ENCODE measurements at regions not wholly inside any gene's neighbourhood (a gene's known extent, or its start where the extent isn't known, plus 50 kb on each side); places are given as distances from the start of the nearest gene placed in this dataset.

GRCh38 chr13:76027131-76027530 is 391.0 kb downstream of the LMO7 start:
- Histone ChIP-seq H3K4me2 (ENCODE audit: low read depth, low read length) (no peak overlapping the region), H4K20me1 (ENCODE audit: insufficient read depth, low read length) (no peaks in the 10 kb centered on the region), H3K36me3 (replicated peaks; ENCODE audit: insufficient read depth, low read length) (no peaks in the 10 kb centered on the region), H3K9me3 (replicated peaks; ENCODE audit: insufficient read depth, low read length) (no peaks in the 10 kb centered on the region), H3K9me2 (replicated peaks; ENCODE audit: insufficient read depth, low read length) (no peaks in the 10 kb centered on the region), H3K79me2 (ENCODE audit: low read length) (no peaks in the 10 kb centered on the region), H3K27ac (ENCODE audit: low read length) (no peak overlapping the region), H3K4me1 (ENCODE audit: low read length) (peaks cover 10% of the 10 kb centered on the region), H3K9ac (ENCODE audit: low read length) (no peak overlapping the region), H2AFZ (ENCODE audit: low read length) (no peak overlapping the region), H3F3A (ENCODE audit: insufficient read depth, low read length) (no peaks in the 10 kb centered on the region), H3K4me3 (ENCODE audit: low read length) (no peak overlapping the region), H3K27me3 (replicated peaks; ENCODE audit: insufficient read depth, low read length) (no peaks in the 10 kb centered on the region)
- no peak for TF ChIP-seq EZH2 (optimal IDR thresholded peaks at IDR 0.05; ENCODE audit: low read depth, low read length)
- no peak for TF ChIP-seq EZH2phosphoT487 (IDR thresholded peaks at IDR 0.05; ENCODE audit: low read length)
- TF ChIP-seq, protein P1, sequence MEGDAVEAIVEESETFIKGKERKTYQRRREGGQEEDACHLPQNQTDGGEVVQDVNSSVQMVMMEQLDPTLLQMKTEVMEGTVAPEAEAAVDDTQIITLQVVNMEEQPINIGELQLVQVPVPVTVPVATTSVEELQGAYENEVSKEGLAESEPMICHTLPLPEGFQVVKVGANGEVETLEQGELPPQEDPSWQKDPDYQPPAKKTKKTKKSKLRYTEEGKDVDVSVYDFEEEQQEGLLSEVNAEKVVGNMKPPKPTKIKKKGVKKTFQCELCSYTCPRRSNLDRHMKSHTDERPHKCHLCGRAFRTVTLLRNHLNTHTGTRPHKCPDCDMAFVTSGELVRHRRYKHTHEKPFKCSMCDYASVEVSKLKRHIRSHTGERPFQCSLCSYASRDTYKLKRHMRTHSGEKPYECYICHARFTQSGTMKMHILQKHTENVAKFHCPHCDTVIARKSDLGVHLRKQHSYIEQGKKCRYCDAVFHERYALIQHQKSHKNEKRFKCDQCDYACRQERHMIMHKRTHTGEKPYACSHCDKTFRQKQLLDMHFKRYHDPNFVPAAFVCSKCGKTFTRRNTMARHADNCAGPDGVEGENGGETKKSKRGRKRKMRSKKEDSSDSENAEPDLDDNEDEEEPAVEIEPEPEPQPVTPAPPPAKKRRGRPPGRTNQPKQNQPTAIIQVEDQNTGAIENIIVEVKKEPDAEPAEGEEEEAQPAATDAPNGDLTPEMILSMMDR (IDR thresholded peaks at IDR 0.05; ENCODE audit: low read length) = no peak
- no peak for DNase-seq

GRCh38 chr13:76025392-76025791 is 389.3 kb downstream of the LMO7 start:
- Histone ChIP-seq H4K20me1 (ENCODE audit: insufficient read depth, low read length) (no peaks in the 10 kb centered on the region), H3K4me2 (ENCODE audit: low read depth, low read length) (no peak overlapping the region), H3K9me3 (replicated peaks; ENCODE audit: insufficient read depth, low read length) (no peaks in the 10 kb centered on the region), H3K4me3 (ENCODE audit: low read length) (no peak overlapping the region), H2AFZ (ENCODE audit: low read length) (no peak overlapping the region), H3K36me3 (replicated peaks; ENCODE audit: insufficient read depth, low read length) (no peaks in the 10 kb centered on the region), H3K9ac (ENCODE audit: low read length) (no peak overlapping the region), H3K27ac (ENCODE audit: low read length) (no peak overlapping the region), H3F3A (ENCODE audit: insufficient read depth, low read length) (no peaks in the 10 kb centered on the region), H3K4me1 (ENCODE audit: low read length) (peaks cover 10% of the 10 kb centered on the region), H3K27me3 (replicated peaks; ENCODE audit: insufficient read depth, low read length) (no peaks in the 10 kb centered on the region), H3K9me2 (replicated peaks; ENCODE audit: insufficient read depth, low read length) (no peaks in the 10 kb centered on the region), H3K79me2 (ENCODE audit: low read length) (no peaks in the 10 kb centered on the region)
- no peak for DNase-seq
- TF ChIP-seq EZH2phosphoT487 (IDR thresholded peaks at IDR 0.05; ENCODE audit: low read length) (no peak), EZH2 (optimal IDR thresholded peaks at IDR 0.05; ENCODE audit: low read depth, low read length) (no peak)
- TF ChIP-seq, protein P1 (IDR thresholded peaks at IDR 0.05; ENCODE audit: low read length) = no peak

- TF ChIP-seq EZH2 (optimal IDR thresholded peaks at IDR 0.05; ENCODE audit: low read depth, low read length) (no peak), EZH2phosphoT487 (IDR thresholded peaks at IDR 0.05; ENCODE audit: low read length) (no peak)
- TF ChIP-seq, protein P1 (IDR thresholded peaks at IDR 0.05; ENCODE audit: low read length) = no peak
- Histone ChIP-seq H2AFZ (ENCODE audit: low read length) (no peak overlapping the region), H3K4me3 (ENCODE audit: low read length) (no peak overlapping the region), H3K9me3 (replicated peaks; ENCODE audit: insufficient read depth, low read length) (no peaks in the 10 kb centered on the region), H3K4me1 (ENCODE audit: low read length) (peaks cover 2% of the 10 kb centered on the region; the same call in 1 of the 2 replicates), H3K36me3 (replicated peaks; ENCODE audit: insufficient read depth, low read length) (no peaks in the 10 kb centered on the region), H4K20me1 (ENCODE audit: insufficient read depth, low read length) (no peaks in the 10 kb centered on the region), H3K79me2 (ENCODE audit: low read length) (no peaks in the 10 kb centered on the region), H3K27me3 (replicated peaks; ENCODE audit: insufficient read depth, low read length) (no peaks in the 10 kb centered on the region), H3K9me2 (replicated peaks; ENCODE audit: insufficient read depth, low read length) (no peaks in the 10 kb centered on the region), H3F3A (ENCODE audit: insufficient read depth, low read length) (no peaks in the 10 kb centered on the region), H3K4me2 (ENCODE audit: low read depth, low read length) (no peak overlapping the region), H3K9ac (ENCODE audit: low read length) (no peak overlapping the region), H3K27ac (ENCODE audit: low read length) (no peak overlapping the region)
- no peak for DNase-seq
These were observed 388.0 kb downstream of the LMO7 start for GRCh38 chr13:76024151-76024550.

Data from MM.1S (cell line).